Lung (tissue), 11 donors: ENCODE measurements at regions not wholly inside any gene's neighbourhood (a gene's known extent, or its start where the extent isn't known, plus 50 kb on each side); places are given as distances from the start of the nearest gene placed in this dataset.

Experiments
- ATAC-seq: fragments of 200-7000 bp; cut with Tn5 transposase; one replicate; pipeline ENCODE4 v1.9.1; 2020; ENCODE audit warnings: moderate number of reproducible peaks; ENCODE audit not compliant: insufficient read depth, low FRiP score
- DNase-seq, 3 donors: peaks; one replicate each; pipeline ENCODE4 v3.0.0-alpha.2; 2013 to 2017
- H3K27ac ChIP-seq, 2 donors: one replicate each; pipeline ENCODE4 v1.5.1; 2013; ENCODE audit warnings: mild to moderate bottlenecking in 2 of 2, moderate library complexity in 2 of 2, control low read depth in 1 of 2, inconsistent platforms in 1 of 2, low read depth in 1 of 2, low read length in 1 of 2
- H3K27me3 ChIP-seq, 3 donors: one replicate each; pipeline ENCODE4 v1.5.1; 2013; ENCODE audit warnings: low read length in 2 of 3; ENCODE audit not compliant: control insufficient read depth in 3 of 3, insufficient read depth in 3 of 3
- H3K36me3 ChIP-seq, 4 donors: one replicate each; pipeline ENCODE4 v1.5.1; 2013; ENCODE audit warnings: low read length in 4 of 4, mild to moderate bottlenecking in 1 of 4, moderate library complexity in 1 of 4; ENCODE audit not compliant: control insufficient read depth in 4 of 4, insufficient read depth in 4 of 4
- H3K4me1 ChIP-seq, 5 donors: one replicate each; pipeline ENCODE4 v1.5.1; 2013; ENCODE audit warnings: low read length in 5 of 5, mild to moderate bottlenecking in 2 of 5, moderate library complexity in 1 of 5; ENCODE audit not compliant: control insufficient read depth in 5 of 5, insufficient read depth in 5 of 5
- H3K4me3 ChIP-seq: one replicate; pipeline ENCODE4 v1.5.1; 2013; ENCODE audit warnings: mild to moderate bottlenecking, control low read depth, moderate library complexity
- H3K9ac ChIP-seq, 2 donors: one replicate each; pipeline ENCODE4 v1.5.1; 2013; ENCODE audit warnings: low read length in 2 of 2, control low read depth in 1 of 2; ENCODE audit not compliant: insufficient read depth in 1 of 2
- H3K9me3 ChIP-seq, 4 donors: one replicate each; pipeline ENCODE4 v1.5.1; 2013; ENCODE audit warnings: low read length in 3 of 4, mild to moderate bottlenecking in 1 of 4, moderate library complexity in 1 of 4; ENCODE audit not compliant: control insufficient read depth in 4 of 4, insufficient read depth in 3 of 4
- CTCF ChIP-seq: IDR thresholded peaks from 2 replicates; pipeline ENCODE4 v1.5.1; 2012; ENCODE audit warnings: mild to moderate bottlenecking; ENCODE audit errors: control extremely low read depth, extremely low read depth
- WGBS, 2 donors: extraction: QIAGEN DNeasy Blood & Tissue Kit; methylation state at CpG; one replicate each; pipeline ENCODE4 v1.1.7; 2013; 5-methylcytosine and 5-hydroxymethylcytosine counted together
- donor health status: control.
- donor health status: control.
- donor health status: Bipolar disorder and iron deficiency.
- donor health status: healthy.
- donor health status: DM: yes; HTN: yes; CAD: no.

GRCh38 chr12:4991801-4992200 lies 51.9 kb upstream of the KCNA5 start:
- Histone ChIP-seq H3K4me1 (no peaks in the 10 kb centered on the region), H3K4me3 (no peak overlapping the region), H3K9me3 (peaks cover 0 to 6% (median 0%) of the 10 kb centered on the region in 4 donors), H3K9ac (no peak overlapping the region), H3K27ac (no peak overlapping the region), H3K36me3 (no peaks in the 10 kb centered on the region), H3K27me3 (peaks cover 0 to 37% (median 3%) of the 10 kb centered on the region in 3 donors)
- ATAC-seq (no peak), DNase-seq (no peak)
- 62 to 72% methylated on average over 3 of the region's 3 CpGs for WGBS, 2 donors
- no peak for TF ChIP-seq CTCF

GRCh38 chr12:4992871-4993270 lies 50.8 kb upstream of the KCNA5 start:
- no peak overlapping the region for H3K27ac ChIP-seq
- no peak for DNase-seq
- H3K4me1 ChIP-seq, result no peaks in the 10 kb centered on the region
- ATAC-seq, result no peak
- no peak overlapping the region for H3K4me3 ChIP-seq
- no peak for TF ChIP-seq CTCF
- 75 to 83% methylated on average over 4 of the region's 4 CpGs for WGBS, 2 donors
- peaks cover 0 to 5% (median 0%) of the 10 kb centered on the region in 4 donors for H3K9me3 ChIP-seq
- H3K9ac ChIP-seq, result no peak overlapping the region
- H3K36me3 ChIP-seq, result no peaks in the 10 kb centered on the region
- peaks cover 0 to 36% (median 3%) of the 10 kb centered on the region in 3 donors for H3K27me3 ChIP-seq
